NCI-H187 (cell line): ENCODE measurements at regions not wholly inside any gene's neighbourhood (a gene's known extent, or its start where the extent isn't known, plus 50 kb on each side); places are given as distances from the start of the nearest gene placed in this dataset.
"Not testable (repeated sequence)": the region's sequence is repeated elsewhere in the genome, so short reads cannot be mapped to it uniquely, and the experiment has no call there.

ENCODE experiments used
- DNase-seq, 2 experiments: peaks; one replicate each; lab custom pipeline; 2025; lab: John Stamatoyannopoulos, UW

- not testable (repeated sequence) for DNase-seq
Measured at GRCh38 chr7:149930374-149931068, 56.8 kb downstream of the ATP6V0E2 start.

- DNase-seq = peak; percentile 38 to 41
Measured at GRCh38 chr7:149933776-149934175, 60.0 kb downstream of the ATP6V0E2 start.

- DNase-seq = not testable (repeated sequence)
Measured at GRCh38 chr7:149947346-149947745, 73.6 kb downstream of the ATP6V0E2 start.

GRCh38 chr7:149948444-149948843, 74.7 kb downstream of the ATP6V0E2 start:
- DNase-seq = not testable (repeated sequence)

GRCh38 chr7:149949863-149950577, 76.3 kb downstream of the ATP6V0E2 start:
- DNase-seq = not testable (repeated sequence)

- DNase-seq = not testable (repeated sequence)
Measured at GRCh38 chr7:149950578-149950924, 76.8 kb downstream of the ATP6V0E2 start.

GRCh38 chr7:149951579-149951978, 77.8 kb downstream of the ATP6V0E2 start:
- DNase-seq = not testable (repeated sequence)

- not testable (repeated sequence) for DNase-seq
Measured at GRCh38 chr7:149958880-149959279, 85.1 kb downstream of the ATP6V0E2 start.

- DNase-seq = not testable (repeated sequence)
Measured at GRCh38 chr7:149960863-149961262, 87.1 kb downstream of the ATP6V0E2 start.

- not testable (repeated sequence) for DNase-seq
Measured at GRCh38 chr7:149961878-149962277, 88.1 kb downstream of the ATP6V0E2 start.

GRCh38 chr7:149962685-149963319, 89.0 kb downstream of the ATP6V0E2 start:
- DNase-seq = not testable (repeated sequence)

- not testable (repeated sequence) for DNase-seq
Measured at GRCh38 chr7:149963985-149964384, 90.2 kb downstream of the ATP6V0E2 start.

GRCh38 chr7:149966444-149966843, 92.7 kb downstream of the ATP6V0E2 start:
- not testable (repeated sequence) for DNase-seq

- not testable (repeated sequence) for DNase-seq
Measured at GRCh38 chr7:149972977-149973376, 99.2 kb downstream of the ATP6V0E2 start.

- DNase-seq = not testable (repeated sequence)
Measured at GRCh38 chr7:149973681-149974080, 99.9 kb downstream of the ATP6V0E2 start.

- DNase-seq = not testable (repeated sequence)
Measured at GRCh38 chr7:149975608-149976007, 101.8 kb downstream of the ATP6V0E2 start.

- DNase-seq = not testable (repeated sequence)
Measured at GRCh38 chr7:149978537-149978936, 104.8 kb downstream of the ATP6V0E2 start.

GRCh38 chr7:149978944-149979343, 105.2 kb downstream of the ATP6V0E2 start:
- not testable (repeated sequence) for DNase-seq

- DNase-seq = not testable (repeated sequence)
Measured at GRCh38 chr7:149982537-149983112, 108.9 kb downstream of the ATP6V0E2 start.

- DNase-seq = not testable (repeated sequence)
Measured at GRCh38 chr7:149986866-149987265, 113.1 kb downstream of the ATP6V0E2 start.

GRCh38 chr7:149991652-149992302, 118.0 kb downstream of the ATP6V0E2 start:
- not testable (repeated sequence) for DNase-seq

GRCh38 chr7:149992366-149992765, 118.6 kb downstream of the ATP6V0E2 start:
- DNase-seq = not testable (repeated sequence)
